ENCODE measurements at regions not wholly inside any gene's neighbourhood (a gene's known extent, or its start where the extent isn't known, plus 50 kb on each side); places are given as distances from the start of the nearest gene placed in this dataset.

GRCh38 chr16:74080311-74080710 lies 216.3 kb upstream of the PSMD7 start:
- TF ChIP-seq CTCF (IDR thresholded peaks at IDR 0.05; ENCODE audit: low read depth, low read length, poor library complexity, severe bottlenecking), result no peak
- TF ChIP-seq EZH2phosphoT487 (IDR thresholded peaks at IDR 0.05; ENCODE audit: borderline replicate concordance, low read length), result no peak

Measured in DOHH2 (cell line).